HL-60 (cell line): ENCODE measurements at regions not wholly inside any gene's neighbourhood (a gene's known extent, or its start where the extent isn't known, plus 50 kb on each side); places are given as distances from the start of the nearest gene placed in this dataset.

Experiments
- DNase-seq, 2 experiments: peaks; one replicate each; pipeline ENCODE4 v3.0.0-alpha.2; 2010 to 2020; ENCODE audit warnings: low read depth in 1 of 2, low spot score in 1 of 2
- H3K27ac ChIP-seq: fragments of 250-450 bp; sonication (Bioruptor Pico); replicated peaks from 2 replicates; pipeline ENCODE4 v1.5.1; 2020; ENCODE audit warnings: mild to moderate bottlenecking, moderate library complexity
- H3K27me3 ChIP-seq: fragments of 250-450 bp; sonication (Bioruptor Pico); 2 replicates; pipeline ENCODE4 v1.5.1; 2021; ENCODE audit warnings: mild to moderate bottlenecking, moderate library complexity; ENCODE audit not compliant: insufficient read depth, poor library complexity, severe bottlenecking
- H3K4me3 ChIP-seq: replicated peaks from 2 replicates; pipeline ENCODE4 v1.5.1; 2011; ENCODE audit warnings: mild to moderate bottlenecking, control low read depth, low read length; ENCODE audit not compliant: insufficient read depth
- CTCF ChIP-seq: IDR thresholded peaks from one replicate; pipeline ENCODE4 v1.5.1; 2011; ENCODE audit warnings: low read length, control low read depth, inconsistent platforms; ENCODE audit not compliant: insufficient read depth
- GABPA ChIP-seq: IDR thresholded peaks from 2 replicates; pipeline ENCODE4 v1.6.1; 2012; ENCODE audit warnings: low read depth
- POLR2AphosphoS5 ChIP-seq: IDR thresholded peaks from 2 replicates; pipeline ENCODE4 v1.6.1; 2012; ENCODE audit warnings: low read depth
- REST ChIP-seq: IDR thresholded peaks from 2 replicates; pipeline ENCODE4 v1.6.1; 2012; ENCODE audit warnings: low read depth; ENCODE audit not compliant: insufficient replicate concordance
- SPI1 ChIP-seq: IDR thresholded peaks from 2 replicates; pipeline ENCODE4 v1.6.1; 2012; ENCODE audit warnings: low read depth, mild to moderate bottlenecking, borderline replicate concordance

GRCh38 chr6:3625980-3626563 is 125.4 kb downstream of the PXDC1 start:
- H3K27ac ChIP-seq = no peak overlapping the region
- TF ChIP-seq REST (no peak), SPI1 (no peak), CTCF (no peak), GABPA (no peak), POLR2AphosphoS5 (no peak)
- no peak for DNase-seq
- no peak overlapping the region for H3K4me3 ChIP-seq
- peaks cover 10% of the 10 kb centered on the region for H3K27me3 ChIP-seq

GRCh38 chr6:3625149-3625979 is 126.1 kb downstream of the PXDC1 start:
- Histone ChIP-seq H3K4me3 (no peak overlapping the region), H3K27me3 (peaks cover 10% of the 10 kb centered on the region), H3K27ac (no peak overlapping the region)
- TF ChIP-seq GABPA (no peak), CTCF (no peak), SPI1 (no peak), REST (no peak), POLR2AphosphoS5 (no peak)
- no peak for DNase-seq

- no peak for DNase-seq
- TF ChIP-seq GABPA (no peak), REST (no peak), SPI1 (no peak)
- H3K4me3 ChIP-seq = no peak overlapping the region
- H3K27ac ChIP-seq = no peak overlapping the region
- peaks cover 10% of the 10 kb centered on the region for H3K27me3 ChIP-seq
These were observed 127.0 kb downstream of the PXDC1 start for GRCh38 chr6:3624250-3625136.
